ENCODE measurements at regions not wholly inside any gene's neighbourhood (a gene's known extent, or its start where the extent isn't known, plus 50 kb on each side); places are given as distances from the start of the nearest gene placed in this dataset.

DNA sequence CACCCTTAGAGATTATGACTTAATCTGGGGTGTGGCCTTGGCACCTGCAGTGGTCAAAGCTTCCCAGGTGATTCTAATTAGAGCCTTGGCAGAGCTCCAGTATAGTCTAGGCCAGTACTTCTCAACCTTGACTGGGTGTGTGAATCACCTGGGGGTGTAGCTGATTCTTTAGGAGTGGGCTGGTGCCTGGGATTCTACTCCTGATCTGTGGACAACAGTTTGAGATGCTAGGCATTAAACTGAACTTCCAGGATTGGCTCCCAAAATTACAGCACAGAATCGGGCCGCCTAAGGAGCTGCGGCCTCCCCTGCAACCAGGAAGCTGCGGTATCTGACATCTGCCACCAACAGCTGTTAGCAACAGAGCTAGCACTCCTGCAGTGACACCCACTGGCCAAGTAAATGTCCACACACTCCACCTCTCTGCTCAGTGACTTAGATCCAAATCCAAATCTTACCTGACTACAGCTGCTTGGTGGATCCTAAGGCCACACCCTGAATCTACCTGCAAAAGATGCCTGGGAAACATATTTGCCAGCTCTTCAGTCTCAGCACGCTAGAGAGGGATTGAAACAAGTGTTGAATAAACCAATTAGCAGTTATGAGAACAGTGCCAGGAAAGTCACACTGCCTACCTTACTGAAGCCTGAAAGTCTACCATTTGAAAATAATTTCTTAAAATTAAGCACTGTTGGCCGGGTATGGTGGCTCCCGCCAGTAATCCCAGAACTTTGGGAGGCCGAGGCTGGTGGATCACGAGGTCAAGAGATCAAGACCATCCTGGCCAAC lies 126.7 kb downstream of the UNC5CL start:
- Histone ChIP-seq H3K27ac (ENCODE audit: low read depth, low read length, poor library complexity, severe bottlenecking) (no peak overlapping the region), H3K27me3 (replicated peaks; ENCODE audit: insufficient read depth, low read depth, low read length, poor library complexity) (no peaks in the 10 kb centered on the region), H3K9me3 (ENCODE audit: low read depth, low read length, poor library complexity, severe bottlenecking) (no peaks in the 10 kb centered on the region), H3K4me3 (ENCODE audit: low read depth, low read length, poor library complexity, severe bottlenecking) (no peak overlapping the region), H3K4me1 (ENCODE audit: insufficient read depth, low read length, poor library complexity, severe bottlenecking) (no peaks in the 10 kb centered on the region), H3K36me3 (ENCODE audit: insufficient read depth, low read length, poor library complexity, severe bottlenecking) (no peaks in the 10 kb centered on the region)
- intact Hi-C loops (cut with micrococcal nuclease; ENCODE audit: unreplicated experiment): no loop called here
- TF ChIP-seq, protein P1, sequence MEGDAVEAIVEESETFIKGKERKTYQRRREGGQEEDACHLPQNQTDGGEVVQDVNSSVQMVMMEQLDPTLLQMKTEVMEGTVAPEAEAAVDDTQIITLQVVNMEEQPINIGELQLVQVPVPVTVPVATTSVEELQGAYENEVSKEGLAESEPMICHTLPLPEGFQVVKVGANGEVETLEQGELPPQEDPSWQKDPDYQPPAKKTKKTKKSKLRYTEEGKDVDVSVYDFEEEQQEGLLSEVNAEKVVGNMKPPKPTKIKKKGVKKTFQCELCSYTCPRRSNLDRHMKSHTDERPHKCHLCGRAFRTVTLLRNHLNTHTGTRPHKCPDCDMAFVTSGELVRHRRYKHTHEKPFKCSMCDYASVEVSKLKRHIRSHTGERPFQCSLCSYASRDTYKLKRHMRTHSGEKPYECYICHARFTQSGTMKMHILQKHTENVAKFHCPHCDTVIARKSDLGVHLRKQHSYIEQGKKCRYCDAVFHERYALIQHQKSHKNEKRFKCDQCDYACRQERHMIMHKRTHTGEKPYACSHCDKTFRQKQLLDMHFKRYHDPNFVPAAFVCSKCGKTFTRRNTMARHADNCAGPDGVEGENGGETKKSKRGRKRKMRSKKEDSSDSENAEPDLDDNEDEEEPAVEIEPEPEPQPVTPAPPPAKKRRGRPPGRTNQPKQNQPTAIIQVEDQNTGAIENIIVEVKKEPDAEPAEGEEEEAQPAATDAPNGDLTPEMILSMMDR (conservative IDR thresholded peaks at IDR 0.05; ENCODE audit: low read depth, low read length): peak; percentile 55
- no peak for TF ChIP-seq EZH2 (IDR thresholded peaks at IDR 0.05; ENCODE audit: borderline replicate concordance, low read depth, low read length, poor library complexity, severe bottlenecking)
- ChIA-PET POLR2A (ENCODE audit: low non-redundant PET) (no interaction called here), CTCF (no interaction called here)
- peak; percentile 43 for DNase-seq (ENCODE audit: low spot score)
- BruUV-seq (replicated peaks): no TSS peak

DNA sequence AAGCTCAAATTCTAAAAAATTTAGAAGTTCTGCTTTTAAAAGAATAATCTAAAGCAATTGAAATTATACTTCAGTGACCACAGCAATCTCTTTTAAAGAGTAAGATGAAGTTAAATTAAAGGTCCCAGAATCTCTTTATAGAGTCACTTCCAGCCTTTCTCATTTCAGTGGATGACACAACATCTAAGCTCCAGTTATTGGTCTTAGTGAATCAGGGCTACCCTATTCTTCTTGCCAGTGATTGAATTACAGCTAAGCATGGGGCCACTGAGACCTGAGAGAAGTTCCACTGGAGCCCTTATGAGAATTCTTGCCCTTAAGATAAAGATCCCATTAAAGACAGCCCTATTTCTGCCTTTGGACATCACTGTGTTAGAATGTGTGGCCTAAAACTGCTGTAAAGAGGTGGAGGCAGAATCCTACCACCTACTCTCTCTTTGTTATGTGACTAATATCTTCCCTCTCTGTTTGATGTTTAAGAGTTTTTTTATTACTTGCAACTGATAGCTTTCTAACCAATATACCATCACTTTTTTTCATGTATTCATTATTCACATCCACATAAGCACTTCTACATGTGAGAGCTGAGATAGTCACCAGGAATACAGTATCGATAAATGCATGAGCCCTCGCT lies 128.6 kb downstream of the UNC5CL start:
- no peaks in the 10 kb centered on the region for H3K27me3 ChIP-seq (replicated peaks; ENCODE audit: insufficient read depth, low read depth, low read length, poor library complexity)
- no peak overlapping the region for H3K27ac ChIP-seq (ENCODE audit: low read depth, low read length, poor library complexity, severe bottlenecking)
- no TSS peak for BruUV-seq (replicated peaks)
- TF ChIP-seq EZH2 (IDR thresholded peaks at IDR 0.05; ENCODE audit: borderline replicate concordance, low read depth, low read length, poor library complexity, severe bottlenecking): no peak
- TF ChIP-seq, protein P1 (conservative IDR thresholded peaks at IDR 0.05; ENCODE audit: low read depth, low read length): no peak
- ChIA-PET POLR2A (ENCODE audit: low non-redundant PET) (no interaction called here), CTCF (no interaction called here)
- intact Hi-C loops (cut with micrococcal nuclease; ENCODE audit: unreplicated experiment): no loop called here
- no peaks in the 10 kb centered on the region for H3K9me3 ChIP-seq (ENCODE audit: low read depth, low read length, poor library complexity, severe bottlenecking)
- DNase-seq (ENCODE audit: low spot score): no peak
- H3K4me1 ChIP-seq (ENCODE audit: insufficient read depth, low read length, poor library complexity, severe bottlenecking): no peaks in the 10 kb centered on the region
- H3K36me3 ChIP-seq (ENCODE audit: insufficient read depth, low read length, poor library complexity, severe bottlenecking): no peaks in the 10 kb centered on the region
- no peak overlapping the region for H3K4me3 ChIP-seq (ENCODE audit: low read depth, low read length, poor library complexity, severe bottlenecking)

DNA sequence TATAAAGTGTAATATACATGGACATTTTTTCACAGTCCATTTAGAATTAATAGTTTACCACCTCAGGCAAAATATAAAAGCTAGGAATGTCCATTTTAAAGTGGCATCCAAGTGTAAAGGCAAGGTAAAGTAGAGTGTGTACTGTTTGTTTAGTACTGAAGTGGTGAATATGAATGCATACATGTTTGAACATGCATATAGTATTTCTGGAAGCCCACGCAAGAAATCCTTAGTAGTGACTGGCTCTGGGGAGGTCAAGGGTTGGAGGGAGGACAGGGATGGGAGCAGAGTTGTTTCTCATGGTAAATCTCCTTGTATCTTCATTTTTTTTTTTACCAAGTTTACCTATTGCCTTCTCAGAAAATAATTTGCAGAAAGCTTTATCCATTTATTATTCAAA lies 129.2 kb downstream of the UNC5CL start:
- Histone ChIP-seq H3K27ac (ENCODE audit: low read depth, low read length, poor library complexity, severe bottlenecking) (no peak overlapping the region), H3K4me1 (ENCODE audit: insufficient read depth, low read length, poor library complexity, severe bottlenecking) (no peaks in the 10 kb centered on the region), H3K27me3 (replicated peaks; ENCODE audit: insufficient read depth, low read depth, low read length, poor library complexity) (no peaks in the 10 kb centered on the region), H3K36me3 (ENCODE audit: insufficient read depth, low read length, poor library complexity, severe bottlenecking) (no peaks in the 10 kb centered on the region), H3K9me3 (ENCODE audit: low read depth, low read length, poor library complexity, severe bottlenecking) (no peaks in the 10 kb centered on the region), H3K4me3 (ENCODE audit: low read depth, low read length, poor library complexity, severe bottlenecking) (no peak overlapping the region)
- intact Hi-C loops (cut with micrococcal nuclease; ENCODE audit: unreplicated experiment): no loop called here
- DNase-seq (ENCODE audit: low spot score): no peak
- no TSS peak for BruUV-seq (replicated peaks)
- TF ChIP-seq EZH2 (IDR thresholded peaks at IDR 0.05; ENCODE audit: borderline replicate concordance, low read depth, low read length, poor library complexity, severe bottlenecking): no peak
- TF ChIP-seq, protein P1 (conservative IDR thresholded peaks at IDR 0.05; ENCODE audit: low read depth, low read length): no peak
- CTCF ChIA-PET: no interaction called here
- POLR2A ChIA-PET (ENCODE audit: low non-redundant PET): no interaction called here
